COLO829 (cell line): ENCODE measurements at regions not wholly inside any gene's neighbourhood (a gene's known extent, or its start where the extent isn't known, plus 50 kb on each side); places are given as distances from the start of the nearest gene placed in this dataset.

Experiments
- DNase-seq: peaks from one replicate; pipeline ENCODE4 v3.0.0; 2012; ENCODE audit warnings: low spot score

- DNase-seq = no peak
These were observed 114.9 kb downstream of the C9orf50 start for GRCh38 chr9:129506041-129506440.

GRCh38 chr9:129505270-129505902, 115.5 kb downstream of the C9orf50 start:
- DNase-seq = no peak

- no peak for DNase-seq
These were observed 116.5 kb downstream of the C9orf50 start for GRCh38 chr9:129504404-129504803.

- DNase-seq = no peak
These were observed 119.1 kb downstream of the C9orf50 start for GRCh38 chr9:129501771-129502319.

GRCh38 chr9:129500863-129501770, 119.8 kb downstream of the C9orf50 start:
- no peak for DNase-seq

GRCh38 chr9:129500161-129500862, 120.6 kb downstream of the C9orf50 start:
- DNase-seq = no peak

GRCh38 chr9:129498451-129499384, 122.2 kb downstream of the C9orf50 start:
- DNase-seq = no peak

- no peak for DNase-seq
These were observed 123.0 kb downstream of the C9orf50 start for GRCh38 chr9:129497813-129498450.

- DNase-seq = no peak
These were observed 123.7 kb downstream of the C9orf50 start for GRCh38 chr9:129497005-129497812.

- DNase-seq = peak; percentile 78
These were observed 124.4 kb downstream of the C9orf50 start for GRCh38 chr9:129496473-129497004.

GRCh38 chr9:129495620-129496472, 125.1 kb downstream of the C9orf50 start:
- DNase-seq = peak; percentile 90

GRCh38 chr9:129494113-129494789, 126.7 kb downstream of the C9orf50 start:
- DNase-seq = no peak

GRCh38 chr9:129493706-129494047, 127.2 kb downstream of the C9orf50 start:
- no peak for DNase-seq

- DNase-seq = no peak
These were observed 127.7 kb downstream of the C9orf50 start for GRCh38 chr9:129493002-129493705.

- DNase-seq = no peak
These were observed 129.4 kb downstream of the C9orf50 start for GRCh38 chr9:129491487-129491855.

GRCh38 chr9:129490583-129491486, 130.1 kb downstream of the C9orf50 start:
- DNase-seq = no peak
